ENCODE measurements at regions not wholly inside any gene's neighbourhood (a gene's known extent, or its start where the extent isn't known, plus 50 kb on each side); places are given as distances from the start of the nearest gene placed in this dataset.

DNA sequence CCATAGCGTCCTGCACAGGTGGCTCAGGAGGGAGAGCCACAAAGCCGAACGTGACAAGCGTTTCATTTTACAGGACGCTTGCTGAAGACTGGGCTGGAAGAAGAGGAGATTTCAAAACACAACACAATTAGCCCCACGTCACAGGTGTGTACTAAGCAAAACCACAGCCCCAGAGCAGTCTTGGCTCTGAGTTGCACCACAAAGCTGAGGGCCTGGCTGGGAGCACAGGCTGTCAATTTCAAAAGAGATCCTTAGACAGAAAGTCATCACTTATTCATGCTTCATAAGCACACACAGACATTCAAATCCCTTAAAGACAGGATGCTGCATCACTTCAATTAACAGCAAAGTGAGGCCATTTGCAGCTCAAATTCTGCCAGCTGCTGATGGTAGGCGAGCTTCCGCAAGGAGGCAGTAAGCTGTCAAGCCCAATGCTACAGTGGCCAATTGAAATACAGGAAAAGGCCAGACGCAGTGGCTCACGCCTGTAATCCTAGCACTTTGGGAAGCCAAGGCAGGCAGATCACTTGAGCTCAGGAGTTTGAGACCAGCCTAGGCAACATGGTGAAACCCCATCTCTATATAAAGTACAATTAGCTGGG lies 79.6 kb downstream of the SKA1 start:
- TF ChIP-seq, protein P1, sequence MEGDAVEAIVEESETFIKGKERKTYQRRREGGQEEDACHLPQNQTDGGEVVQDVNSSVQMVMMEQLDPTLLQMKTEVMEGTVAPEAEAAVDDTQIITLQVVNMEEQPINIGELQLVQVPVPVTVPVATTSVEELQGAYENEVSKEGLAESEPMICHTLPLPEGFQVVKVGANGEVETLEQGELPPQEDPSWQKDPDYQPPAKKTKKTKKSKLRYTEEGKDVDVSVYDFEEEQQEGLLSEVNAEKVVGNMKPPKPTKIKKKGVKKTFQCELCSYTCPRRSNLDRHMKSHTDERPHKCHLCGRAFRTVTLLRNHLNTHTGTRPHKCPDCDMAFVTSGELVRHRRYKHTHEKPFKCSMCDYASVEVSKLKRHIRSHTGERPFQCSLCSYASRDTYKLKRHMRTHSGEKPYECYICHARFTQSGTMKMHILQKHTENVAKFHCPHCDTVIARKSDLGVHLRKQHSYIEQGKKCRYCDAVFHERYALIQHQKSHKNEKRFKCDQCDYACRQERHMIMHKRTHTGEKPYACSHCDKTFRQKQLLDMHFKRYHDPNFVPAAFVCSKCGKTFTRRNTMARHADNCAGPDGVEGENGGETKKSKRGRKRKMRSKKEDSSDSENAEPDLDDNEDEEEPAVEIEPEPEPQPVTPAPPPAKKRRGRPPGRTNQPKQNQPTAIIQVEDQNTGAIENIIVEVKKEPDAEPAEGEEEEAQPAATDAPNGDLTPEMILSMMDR (IDR thresholded peaks at IDR 0.05) = no peak

DNA sequence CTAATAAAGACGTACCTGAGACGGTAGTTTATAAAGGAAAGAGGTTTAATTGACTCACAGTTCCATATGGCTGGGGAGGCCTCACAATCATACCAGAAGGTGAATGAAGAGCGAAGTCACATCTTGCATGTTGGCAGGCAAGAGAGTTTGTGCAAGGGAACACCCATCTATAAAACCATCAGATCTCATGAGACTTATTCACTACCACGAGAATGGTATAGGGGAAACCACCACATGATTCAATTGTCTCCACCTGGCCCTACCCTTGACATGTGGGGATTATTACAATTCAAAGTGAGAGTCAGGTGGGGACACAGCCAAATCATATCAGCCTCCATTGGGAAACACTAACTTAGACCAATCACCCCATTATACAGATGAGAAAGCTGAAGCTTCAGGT lies 81.4 kb downstream of the SKA1 start:
- TF ChIP-seq, protein P1 (IDR thresholded peaks at IDR 0.05) = no peak

DNA sequence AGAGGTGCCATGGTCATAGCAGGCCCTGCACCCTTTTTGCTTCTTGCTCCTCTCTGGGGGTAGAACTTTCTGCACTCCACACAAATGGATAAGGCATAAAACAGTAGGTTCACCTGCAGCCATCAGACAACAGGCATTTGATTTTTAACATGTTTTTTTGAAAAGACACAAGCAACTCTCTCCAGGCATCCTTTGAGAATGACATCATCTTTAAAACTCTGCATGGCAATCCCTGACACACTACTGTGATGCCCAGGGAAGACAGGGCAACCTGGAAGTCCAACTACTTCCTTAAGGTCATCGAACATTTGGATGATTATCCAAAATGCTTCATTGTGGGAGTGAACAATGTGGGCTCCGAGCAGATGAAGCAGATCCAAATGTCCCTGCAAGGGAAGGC lies 82.8 kb downstream of the SKA1 start:
- TF ChIP-seq, protein P1 (IDR thresholded peaks at IDR 0.05) = no peak

DNA sequence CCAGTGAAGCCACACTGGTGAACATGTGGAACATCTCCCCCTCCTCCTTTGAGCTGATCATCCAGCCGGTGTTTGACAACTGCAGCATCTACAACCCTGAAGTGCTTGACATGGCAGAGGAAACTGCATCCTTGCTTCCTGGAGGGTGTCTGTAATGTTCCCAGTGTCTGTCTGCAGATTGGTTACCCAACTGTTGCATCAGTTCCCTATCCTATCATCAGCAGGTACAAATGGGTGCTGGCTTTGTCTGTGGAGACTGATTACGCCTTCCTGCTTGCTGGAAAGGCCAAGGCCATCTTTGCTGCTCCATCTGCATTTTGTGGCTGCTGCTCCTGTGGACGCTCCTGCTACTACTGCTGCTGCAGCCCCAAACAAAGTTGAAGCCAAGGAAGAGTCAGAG lies 83.5 kb downstream of the SKA1 start:
- TF ChIP-seq, protein P1 (IDR thresholded peaks at IDR 0.05) = no peak

DNA sequence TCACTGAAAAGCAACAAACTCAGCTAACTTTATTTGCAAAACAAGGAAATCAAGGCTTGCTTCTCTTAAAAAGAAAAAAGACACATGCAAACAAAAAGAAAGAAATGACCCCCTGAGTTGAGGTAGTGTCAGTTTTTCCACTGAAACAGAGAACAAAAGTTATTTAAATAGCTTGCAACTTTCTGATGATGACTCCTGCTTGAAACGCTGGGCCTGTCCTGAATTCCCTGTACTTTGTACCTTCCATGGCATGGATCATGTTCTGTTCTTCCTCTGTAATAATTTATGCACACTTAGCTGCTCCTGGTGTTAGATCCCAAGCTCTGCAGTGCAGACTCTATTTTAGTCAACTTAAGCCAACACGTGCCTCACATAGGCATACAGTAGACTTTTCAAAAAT lies 84.0 kb downstream of the SKA1 start:
- TF ChIP-seq, protein P1 (IDR thresholded peaks at IDR 0.05) = no peak

DNA sequence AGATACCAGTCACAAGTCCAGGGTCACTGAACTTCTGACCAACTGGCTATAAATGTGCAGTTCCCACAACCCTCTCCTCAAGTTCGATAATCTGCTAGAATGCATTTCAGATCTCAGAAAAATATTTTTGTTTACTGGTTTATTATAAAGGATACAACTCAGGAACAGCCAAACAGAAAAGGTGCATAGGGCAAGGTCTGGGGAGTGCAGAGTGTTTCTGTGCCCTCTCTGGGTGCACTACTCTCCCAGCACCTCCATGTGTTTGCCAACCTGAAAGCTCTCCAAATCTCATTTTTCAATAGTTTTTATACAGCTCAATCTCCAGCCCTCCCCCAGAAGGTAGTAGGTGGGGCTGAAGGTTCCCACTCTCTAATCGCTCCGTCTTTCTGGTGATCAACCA lies 85.2 kb downstream of the SKA1 start:
- TF ChIP-seq, protein P1 (IDR thresholded peaks at IDR 0.05) = no peak

DNA sequence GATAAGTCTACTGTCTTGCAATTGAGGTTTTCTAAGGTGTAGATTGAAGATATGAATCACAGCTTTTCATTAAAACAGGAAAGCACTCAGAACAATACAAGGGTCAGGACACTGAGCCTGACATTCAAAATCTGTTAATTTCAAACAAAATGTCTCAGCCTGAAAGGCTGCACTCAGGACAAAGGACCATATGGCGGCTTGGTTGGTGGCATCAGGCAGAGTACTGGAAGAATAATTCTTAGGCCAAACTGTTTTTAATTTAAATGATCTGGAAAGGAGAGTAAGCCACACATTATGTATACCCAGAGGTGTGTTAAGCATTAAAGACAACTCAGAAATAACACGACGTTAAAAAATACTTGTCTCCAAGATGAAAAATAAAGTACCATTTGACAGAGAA lies 85.9 kb downstream of the SKA1 start:
- TF ChIP-seq, protein P1 (IDR thresholded peaks at IDR 0.05) = no peak

DNA sequence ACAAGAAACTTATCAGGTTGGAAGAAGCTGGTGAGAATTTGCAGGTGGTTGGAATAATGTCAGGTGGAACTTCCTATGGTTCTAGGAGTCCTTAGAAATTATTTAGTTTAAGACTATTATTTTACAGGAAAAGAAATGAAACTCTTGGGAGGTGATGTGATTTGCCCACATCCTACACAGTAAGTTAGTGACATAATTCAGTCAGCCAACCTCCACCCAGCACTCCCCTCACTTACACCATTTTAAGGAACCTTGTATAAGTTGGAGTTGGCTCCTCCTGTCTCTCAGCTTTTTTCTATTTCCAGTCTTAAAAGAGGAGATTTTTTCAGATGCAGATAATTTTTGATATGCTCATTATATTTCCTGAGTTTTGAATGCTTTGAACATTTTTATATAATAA lies 86.4 kb downstream of the SKA1 start:
- TF ChIP-seq, protein P1 (IDR thresholded peaks at IDR 0.05) = no peak

Measured in LNCAP (cell line).